Astrocyte (in vitro differentiated cells and primary cell): ENCODE measurements at regions not wholly inside any gene's neighbourhood (a gene's known extent, or its start where the extent isn't known, plus 50 kb on each side); places are given as distances from the start of the nearest gene placed in this dataset.
A peak's percentile ranks its signal among the peaks of the same experiment; 100 is the strongest.
"Not testable (repeated sequence)": the region's sequence is repeated elsewhere in the genome, so short reads cannot be mapped to it uniquely, and the experiment has no call there.

Source experiments
- DNase-seq: peaks from one replicate; pipeline ENCODE4 v3.0.0-alpha.2; 2010; ENCODE audit warnings: low read depth
- FAIRE-seq: peaks from 2 replicates; lab custom pipeline; 2011; peaks lifted over from hg19 to GRCh38; lab: Jason Lieb, UNC
- H2AFZ ChIP-seq: 2 replicates; pipeline ENCODE4 v1.6.0; 2012; ENCODE audit warnings: low read depth, low read length, inconsistent platforms
- H3K27ac ChIP-seq: 2 replicates; pipeline ENCODE4 v1.5.1; 2011; ENCODE audit warnings: low read depth, low read length, inconsistent platforms
- H3K27me3 ChIP-seq: 2 replicates; pipeline ENCODE4 v1.6.0; 2011; ENCODE audit warnings: low read length, inconsistent platforms; ENCODE audit not compliant: insufficient read depth
- H3K36me3 ChIP-seq: 2 replicates; pipeline ENCODE4 v1.5.1; 2011; ENCODE audit warnings: low read length, inconsistent platforms; ENCODE audit not compliant: insufficient read depth
- H3K4me1 ChIP-seq: 2 replicates; pipeline ENCODE4 v1.5.1; 2011; ENCODE audit warnings: low read length, inconsistent platforms; ENCODE audit not compliant: insufficient read depth
- H3K4me2 ChIP-seq: 2 replicates; pipeline ENCODE4 v1.6.0; 2012; ENCODE audit warnings: low read length, inconsistent platforms
- H3K4me3 ChIP-seq: 2 replicates; pipeline ENCODE4 v1.5.1; 2011; ENCODE audit warnings: low read depth, mild to moderate bottlenecking, low read length, inconsistent platforms; ENCODE audit not compliant: insufficient read depth
- H3K79me2 ChIP-seq: 2 replicates; pipeline ENCODE4 v1.6.0; 2012; ENCODE audit warnings: mild to moderate bottlenecking, low read length, inconsistent platforms; ENCODE audit not compliant: insufficient read depth
- H3K9ac ChIP-seq: 2 replicates; pipeline ENCODE4 v1.6.0; 2012; ENCODE audit warnings: mild to moderate bottlenecking, low read length, inconsistent platforms
- H3K9me3 ChIP-seq: 2 replicates; pipeline ENCODE4 v1.5.1; 2012; ENCODE audit warnings: low read depth, mild to moderate bottlenecking, low read length, inconsistent platforms; ENCODE audit not compliant: insufficient read depth
- H4K20me1 ChIP-seq: 2 replicates; pipeline ENCODE4 v1.6.0; 2012; ENCODE audit warnings: low read length, inconsistent platforms; ENCODE audit not compliant: insufficient read depth
- H3K27ac Mint-ChIP-seq: one replicate; pipeline ENCODE4 v1.8.0; 2021; ENCODE audit warnings: mild to moderate bottlenecking, mixed read lengths; ENCODE audit not compliant: unreplicated experiment
- H3K27me3 Mint-ChIP-seq: one replicate; pipeline ENCODE4 v1.8.0; 2021; ENCODE audit warnings: low read depth, mixed read lengths; ENCODE audit not compliant: unreplicated experiment
- H3K36me3 Mint-ChIP-seq: one replicate; pipeline ENCODE4 v1.8.0; 2021; ENCODE audit warnings: low read depth, mixed read lengths; ENCODE audit not compliant: unreplicated experiment
- H3K4me1 Mint-ChIP-seq: one replicate; pipeline ENCODE4 v1.8.0; 2021; ENCODE audit warnings: low read depth, mixed read lengths; ENCODE audit not compliant: unreplicated experiment
- H3K4me3 Mint-ChIP-seq: one replicate; pipeline ENCODE4 v1.8.0; 2021; ENCODE audit warnings: mild to moderate bottlenecking, moderate library complexity, mixed read lengths; ENCODE audit not compliant: unreplicated experiment
- H3K9me3 Mint-ChIP-seq: one replicate; pipeline ENCODE4 v1.8.0; 2021; ENCODE audit warnings: mild to moderate bottlenecking, mixed read lengths; ENCODE audit not compliant: unreplicated experiment
- CTCF ChIP-seq: IDR thresholded peaks from 2 replicates; pipeline ENCODE4 v1.5.1; 2011; ENCODE audit warnings: low read depth, mild to moderate bottlenecking, inconsistent platforms, low read length, moderate library complexity; ENCODE audit not compliant: insufficient read depth
- EZH2 ChIP-seq: IDR thresholded peaks from 2 replicates; pipeline ENCODE4 v1.6.1; 2012; ENCODE audit warnings: mild to moderate bottlenecking, low read length, inconsistent platforms; ENCODE audit not compliant: insufficient read depth

- not testable (repeated sequence) for DNase-seq
These were observed 63.8 kb downstream of the SPANXA1 start for GRCh38 chrX:141520750-141521149.

GRCh38 chrX:141475788-141476187 lies 108.8 kb downstream of the SPANXA1 start:
- not testable (repeated sequence) for H3K27ac ChIP-seq, DNase-seq, H3K79me2 ChIP-seq, H3K36me3 ChIP-seq, H3K4me1 ChIP-seq, H3K4me2 ChIP-seq, H4K20me1 ChIP-seq, H3K9me3 ChIP-seq, H3K27ac Mint-ChIP-seq, H3K4me3 ChIP-seq, H3K36me3 Mint-ChIP-seq, H3K4me3 Mint-ChIP-seq, H3K4me1 Mint-ChIP-seq, H3K27me3 Mint-ChIP-seq, H2AFZ ChIP-seq, H3K27me3 ChIP-seq, H3K9me3 Mint-ChIP-seq, H3K9ac ChIP-seq
- peak; percentile 98 for FAIRE-seq

More at GRCh38 chrX:141520750-141521149, 63.8 kb downstream of the SPANXA1 start:
- not testable (repeated sequence) for H2AFZ ChIP-seq, H4K20me1 ChIP-seq, FAIRE-seq, H3K4me3 Mint-ChIP-seq, H3K36me3 ChIP-seq, H3K9me3 ChIP-seq, H3K4me1 Mint-ChIP-seq, H3K27me3 Mint-ChIP-seq, H3K4me3 ChIP-seq, H3K79me2 ChIP-seq, H3K4me2 ChIP-seq, H3K36me3 Mint-ChIP-seq, H3K27ac ChIP-seq, H3K9ac ChIP-seq, H3K27me3 ChIP-seq, H3K4me1 ChIP-seq, H3K27ac Mint-ChIP-seq, H3K9me3 Mint-ChIP-seq

GRCh38 chrX:141469469-141469868 lies 115.1 kb downstream of the SPANXA1 start:
- H3K27ac ChIP-seq = peak overlapping the region; percentile 73
- no peak overlapping the region for H3K4me3 ChIP-seq
- no peak for TF ChIP-seq EZH2
- peak overlapping the region; percentile 9 for H3K9ac ChIP-seq
- no peaks in the 10 kb centered on the region for H3K79me2 ChIP-seq
- peak overlapping the region; percentile 58 for H3K4me2 ChIP-seq
- no peaks in the 10 kb centered on the region for H4K20me1 ChIP-seq
- FAIRE-seq (peak; percentile 92), DNase-seq (peak; percentile 20)
- H3K27me3 ChIP-seq = no peaks in the 10 kb centered on the region
- H3K36me3 ChIP-seq = no peaks in the 10 kb centered on the region
- Mint-ChIP-seq H3K36me3 (no peaks in the 10 kb centered on the region), H3K4me1 (peaks cover 5% of the 10 kb centered on the region), H3K27ac (peak overlapping the region; percentile 41), H3K27me3 (no peaks in the 10 kb centered on the region), H3K9me3 (no peaks in the 10 kb centered on the region), H3K4me3 (no peak overlapping the region)
- no peak overlapping the region for H2AFZ ChIP-seq
- H3K4me1 ChIP-seq = peaks cover 11% of the 10 kb centered on the region
- H3K9me3 ChIP-seq = no peaks in the 10 kb centered on the region

GRCh38 chrX:141468940-141469339 lies 115.6 kb downstream of the SPANXA1 start:
- H3K36me3 Mint-ChIP-seq = no peaks in the 10 kb centered on the region
- FAIRE-seq (no peak), DNase-seq (peak; percentile 75)
- Histone ChIP-seq H3K79me2 (no peaks in the 10 kb centered on the region), H3K27ac (peak overlapping the region; percentile 73), H3K4me1 (peaks cover 11% of the 10 kb centered on the region), H3K27me3 (no peaks in the 10 kb centered on the region), H4K20me1 (no peaks in the 10 kb centered on the region), H3K9me3 (no peaks in the 10 kb centered on the region), H3K36me3 (no peaks in the 10 kb centered on the region), H3K4me3 (no peak overlapping the region), H2AFZ (no peak overlapping the region), H3K4me2 (peak overlapping the region; percentile 58), H3K9ac (no peak overlapping the region)
- no peaks in the 10 kb centered on the region for H3K27me3 Mint-ChIP-seq
- H3K4me1 Mint-ChIP-seq = peaks cover 5% of the 10 kb centered on the region
- no peak overlapping the region for H3K27ac Mint-ChIP-seq
- H3K4me3 Mint-ChIP-seq = no peak overlapping the region
- TF ChIP-seq CTCF = no peak
- no peak for TF ChIP-seq EZH2
- H3K9me3 Mint-ChIP-seq = no peaks in the 10 kb centered on the region
